ENCODE measurements at regions not wholly inside any gene's neighbourhood (a gene's known extent, or its start where the extent isn't known, plus 50 kb on each side); places are given as distances from the start of the nearest gene placed in this dataset.

GRCh38 chr14:98555440-98555839 is 716.6 kb downstream of the BCL11B start:
- no peak for DNase-seq

DNA sequence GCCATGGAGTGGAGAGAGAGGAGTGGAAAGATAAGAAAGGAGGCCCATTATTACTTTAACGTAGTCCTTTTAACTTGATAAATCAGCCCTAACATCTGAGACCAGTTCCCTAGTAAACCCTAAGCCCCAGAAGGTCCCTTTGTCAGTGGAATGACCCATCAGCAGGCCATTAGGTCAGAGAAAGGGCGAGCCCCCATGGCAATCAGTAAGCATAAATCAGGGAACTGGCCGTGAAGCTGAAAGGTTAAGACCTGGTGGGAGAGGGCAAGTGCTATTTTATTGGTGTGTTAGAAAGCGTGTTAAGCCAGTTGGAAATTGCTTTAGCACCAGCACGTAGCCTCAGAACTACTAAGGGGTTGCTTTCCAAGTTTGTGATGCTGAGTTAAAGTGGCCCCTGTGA is 708.0 kb downstream of the BCL11B start:
- no peak for DNase-seq

DNA sequence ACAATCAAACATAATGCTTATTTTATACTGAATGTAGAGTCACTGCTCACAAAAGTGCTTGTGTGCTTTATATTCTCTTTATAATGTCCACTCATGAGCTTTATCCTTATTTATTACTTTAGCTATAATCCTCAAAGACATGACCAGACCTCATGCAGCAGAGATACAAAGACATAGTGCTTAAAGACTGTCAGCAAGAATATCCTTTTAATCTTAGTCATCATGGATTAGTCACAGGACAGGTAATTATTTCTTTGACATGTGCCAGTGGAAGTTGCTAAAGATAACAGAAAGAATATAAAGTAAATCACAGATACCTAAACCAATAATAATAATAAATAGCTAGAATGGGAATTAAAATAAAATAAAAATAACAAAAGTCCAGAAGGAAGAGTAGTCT is 707.5 kb downstream of the BCL11B start:
- DNase-seq, result no peak

GRCh38 chr14:98571104-98571503 is 700.9 kb downstream of the BCL11B start:
- DNase-seq, result no peak

DNA sequence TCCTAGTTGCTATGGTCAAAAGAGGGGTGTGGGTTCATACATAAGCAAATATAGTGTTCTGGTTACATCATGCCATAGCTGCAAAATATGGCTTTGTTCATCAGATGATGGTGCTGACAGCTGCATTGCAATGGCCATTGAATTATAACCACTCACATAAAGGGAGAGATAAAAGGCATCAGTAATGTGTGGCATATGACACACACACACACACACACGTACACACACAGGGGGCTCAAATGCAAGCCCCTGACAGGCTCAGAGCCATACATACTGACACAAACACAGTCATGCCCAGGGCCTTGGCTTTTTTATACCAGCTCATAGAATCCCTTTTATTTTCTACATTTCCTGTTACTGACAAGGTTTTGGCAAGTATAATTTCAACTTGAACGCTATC is 698.9 kb downstream of the BCL11B start:
- no peak for DNase-seq

DNA sequence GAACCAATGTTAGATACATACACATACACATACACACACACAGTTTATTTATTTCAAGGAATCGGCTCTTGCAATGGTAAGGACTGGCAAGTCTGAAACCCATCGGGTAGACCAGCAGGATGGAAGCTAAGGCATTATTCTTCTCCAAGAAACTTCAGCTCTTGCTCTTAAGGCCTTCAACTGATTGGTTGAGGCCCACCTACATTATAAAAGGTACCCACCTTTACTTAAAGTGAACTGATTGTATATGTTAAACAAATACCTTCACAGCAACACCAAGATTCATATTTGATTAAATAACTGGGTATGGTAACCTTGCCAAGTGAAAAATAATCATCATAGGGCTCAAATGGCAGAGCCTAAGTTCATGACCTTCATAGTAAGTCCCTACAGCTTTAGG is 695.5 kb downstream of the BCL11B start:
- DNase-seq, result no peak

DNA sequence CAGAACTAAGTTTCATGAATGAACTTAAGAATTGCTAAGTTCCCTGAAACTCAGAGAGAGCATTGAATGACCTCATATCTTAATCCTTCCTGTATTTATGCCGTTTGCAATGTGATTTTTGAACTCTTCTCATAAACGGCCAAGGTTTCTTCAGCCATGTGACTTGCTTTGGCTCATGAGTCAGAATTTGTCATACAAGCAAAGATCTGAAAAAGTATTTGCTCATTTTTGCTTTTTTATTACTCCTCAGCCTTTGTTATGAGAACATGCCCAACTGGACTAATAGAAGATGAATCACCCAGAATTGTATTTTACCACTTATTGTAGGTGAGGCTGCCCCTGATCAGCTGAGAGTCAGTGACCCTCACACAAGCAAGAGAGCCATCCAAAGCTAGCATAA is 693.8 kb downstream of the BCL11B start:
- no peak for DNase-seq

- no peak for DNase-seq
Observed at GRCh38 chr14:98579140-98579539, 692.9 kb downstream of the BCL11B start.

DNA sequence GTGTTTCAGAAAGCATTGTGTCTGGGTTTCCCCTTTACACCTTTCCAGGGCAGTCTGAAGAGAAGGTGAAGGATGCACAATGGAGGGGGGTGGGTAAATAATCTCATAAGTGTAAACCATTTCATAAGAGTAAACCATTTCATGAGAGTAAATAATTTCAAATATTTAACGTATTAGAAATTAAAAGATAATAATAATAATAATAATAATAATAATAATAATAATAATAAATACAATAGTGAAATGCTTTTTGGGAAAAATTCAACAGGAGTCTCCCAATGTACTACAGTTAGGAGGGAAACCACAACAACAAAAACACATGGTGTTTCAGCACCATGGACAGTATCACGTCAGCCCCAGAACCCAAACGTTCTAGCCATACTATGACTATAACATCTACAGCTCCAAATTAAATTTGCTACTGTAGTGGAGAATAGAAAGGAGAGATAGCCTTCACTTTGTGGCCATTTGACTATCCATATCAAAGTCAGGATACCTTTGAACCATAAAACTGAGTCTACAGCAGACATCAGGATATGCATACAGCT is 691.8 kb downstream of the BCL11B start:
- DNase-seq, result no peak

- no peak for DNase-seq
Observed at GRCh38 chr14:98582276-98582675, 689.7 kb downstream of the BCL11B start.

DNA sequence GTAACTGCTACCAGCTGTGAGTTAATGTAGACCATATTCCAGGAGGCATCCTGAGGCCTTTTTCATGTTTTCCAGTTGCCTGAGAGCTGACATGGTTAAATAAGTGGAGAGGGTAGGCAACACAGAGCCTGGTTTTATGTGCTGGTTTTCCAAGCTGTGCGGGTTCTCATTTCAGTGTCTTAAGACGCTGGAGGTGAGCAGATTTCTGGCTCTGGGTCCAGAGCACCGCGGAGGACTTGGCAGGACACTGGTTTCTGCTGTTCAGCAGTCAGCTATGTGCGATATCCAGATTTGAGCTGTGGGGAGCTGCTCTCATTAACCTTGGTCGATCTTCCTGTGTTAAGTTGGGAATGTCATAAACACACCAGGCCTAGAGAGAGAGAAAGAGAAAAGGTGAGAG is 680.8 kb downstream of the BCL11B start:
- no peak for DNase-seq

GRCh38 chr14:98592611-98593170 is 679.3 kb downstream of the BCL11B start:
- DNase-seq, result no peak

GRCh38 chr14:98593361-98593761 is 678.6 kb downstream of the BCL11B start:
- DNase-seq, result no peak

- no peak for DNase-seq
Observed at GRCh38 chr14:98594156-98594555, 677.8 kb downstream of the BCL11B start.

DNA sequence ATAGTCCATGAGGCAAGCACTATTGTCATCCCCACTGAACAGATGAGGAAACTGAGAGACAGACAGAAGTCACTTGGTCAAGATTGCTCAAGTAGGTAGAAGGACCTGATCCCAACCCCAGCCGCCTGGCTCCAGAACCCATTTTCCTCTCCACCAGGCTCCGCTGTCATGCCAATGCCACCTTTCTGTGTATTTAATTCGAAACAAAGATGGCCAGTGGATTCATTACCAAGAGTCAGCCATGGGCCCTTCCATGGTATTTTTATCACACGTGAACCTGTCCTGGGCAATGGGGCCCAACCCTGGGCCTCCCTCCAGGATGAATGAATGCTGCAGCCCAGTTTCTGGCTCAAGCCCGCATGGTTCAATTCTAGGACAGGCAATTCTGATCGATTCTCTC is 673.4 kb downstream of the BCL11B start:
- DNase-seq, result no peak

DNA sequence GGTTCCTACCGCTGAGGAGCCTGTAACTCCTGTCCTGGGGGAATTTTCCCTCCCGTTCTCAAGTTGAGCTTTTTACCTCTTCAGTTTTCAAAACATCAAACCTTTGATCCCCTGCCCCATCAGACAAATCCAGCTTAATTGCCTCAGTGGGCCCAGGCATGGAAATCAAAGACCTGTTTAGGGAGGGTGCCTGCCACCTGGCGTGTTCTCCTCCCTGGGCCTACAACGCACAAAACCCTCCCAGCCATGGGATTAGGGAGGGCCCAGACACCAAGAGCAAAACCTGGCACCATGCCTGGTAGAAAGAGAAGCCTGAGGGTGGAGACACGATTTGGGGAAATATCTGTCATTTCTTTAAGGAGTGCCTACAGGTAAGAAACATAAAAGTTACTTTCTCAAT is 672.9 kb downstream of the BCL11B start:
- no peak for DNase-seq

GRCh38 chr14:98602983-98603382 is 669.0 kb downstream of the BCL11B start:
- no peak for DNase-seq

GRCh38 chr14:98605043-98605442 is 667.0 kb downstream of the BCL11B start:
- no peak for DNase-seq

GRCh38 chr14:98606041-98606640 is 665.9 kb downstream of the BCL11B start:
- DNase-seq, result no peak

DNA sequence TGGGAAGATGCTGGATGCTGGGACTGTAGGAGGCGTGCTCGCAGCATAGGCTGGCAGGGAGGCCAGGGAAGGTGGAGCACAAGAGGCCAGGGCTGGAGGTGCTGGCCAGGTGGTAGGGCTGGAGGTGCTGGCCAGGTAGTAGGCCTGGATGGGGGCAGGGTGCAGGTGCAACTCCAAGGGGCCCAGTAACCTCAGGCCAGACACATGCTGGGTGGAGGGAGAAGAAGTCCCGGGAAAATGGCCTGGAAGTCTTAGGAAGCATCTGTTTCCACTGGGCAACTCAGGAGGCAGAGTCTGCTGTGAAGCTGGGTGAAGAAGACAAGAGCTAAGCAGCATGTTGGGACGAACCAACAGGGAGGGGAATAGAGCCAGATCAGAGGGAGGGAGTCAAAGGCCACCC is 665.2 kb downstream of the BCL11B start:
- no peak for DNase-seq

GRCh38 chr14:98607341-98607910 is 664.6 kb downstream of the BCL11B start:
- no peak for DNase-seq

DNA sequence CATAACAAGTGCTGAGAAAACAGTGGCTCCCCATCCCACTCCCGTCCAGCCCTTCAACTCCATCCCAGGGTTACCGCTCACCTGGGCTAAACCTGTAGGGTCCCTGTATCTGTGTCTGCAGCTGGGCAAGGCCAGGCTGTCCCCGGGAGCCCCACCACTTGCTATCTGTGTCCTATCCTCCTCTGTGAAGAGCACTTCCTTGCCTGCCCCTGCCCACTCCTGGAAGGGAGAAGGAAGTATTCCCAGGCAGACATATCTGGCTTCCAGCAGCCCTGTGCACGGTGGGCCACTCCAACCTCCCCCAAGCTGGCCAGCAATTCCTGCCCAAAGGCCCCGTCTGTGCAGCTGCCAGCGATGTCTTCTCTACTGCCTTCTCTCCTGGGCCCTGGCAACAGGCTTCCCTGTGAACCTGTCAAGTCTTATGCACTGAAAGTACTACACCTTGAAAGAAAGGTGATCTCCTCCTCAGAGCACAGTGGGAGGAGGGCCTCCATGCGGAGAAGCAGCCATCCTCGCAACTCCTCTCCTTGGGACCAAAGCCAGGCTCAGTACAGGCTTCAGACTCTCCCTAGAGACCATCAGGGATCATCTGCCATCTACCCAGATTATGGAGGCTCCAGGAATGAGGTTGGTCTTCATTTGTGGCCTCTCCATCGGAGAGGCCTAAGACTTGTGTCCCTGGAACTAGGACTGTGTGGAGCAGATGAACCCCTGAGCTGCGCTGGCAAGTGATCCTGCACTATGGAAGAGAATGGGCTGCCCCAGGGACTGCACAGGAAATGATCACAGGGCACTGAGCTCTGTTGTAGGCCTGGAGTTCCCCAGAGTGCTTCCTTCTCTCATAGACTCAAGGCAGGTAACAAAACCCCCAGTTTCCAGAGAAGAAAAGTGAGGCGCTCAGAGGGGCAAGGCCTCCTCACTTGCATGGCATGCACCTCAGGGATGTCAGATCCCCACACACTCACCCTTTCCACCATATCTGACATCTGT is 663.6 kb downstream of the BCL11B start:
- DNase-seq, result no peak

GRCh38 chr14:98612434-98613200 is 659.4 kb downstream of the BCL11B start:
- DNase-seq, result no peak
